Neural cell (in vitro differentiated cells): ENCODE measurements at regions not wholly inside any gene's neighbourhood (a gene's known extent, or its start where the extent isn't known, plus 50 kb on each side); places are given as distances from the start of the nearest gene placed in this dataset.

ENCODE experiments used
- H2AFZ ChIP-seq: fragments of 200-600, 300-800 bp; sonication (generic), shearing (Covaris generic); 2 replicates; pipeline ENCODE4 v1.6.0; 2014; ENCODE audit warnings: low read depth, mild to moderate bottlenecking, antibody characterized with exemption, low read length, moderate library complexity
- H3F3A ChIP-seq: fragments of 200-600 bp; shearing (Covaris generic); 2 replicates; pipeline ENCODE4 v1.6.1; 2016; ENCODE audit warnings: mild to moderate bottlenecking, moderate library complexity, mixed read lengths, antibody characterized with exemption, low read length; ENCODE audit not compliant: insufficient read depth, poor library complexity, severe bottlenecking
- H3K27ac ChIP-seq: fragments of 200-600, 300-800 bp; sonication (generic), shearing (Covaris generic); 2 replicates; pipeline ENCODE4 v1.5.1; 2014; ENCODE audit warnings: mild to moderate bottlenecking, low read length, moderate library complexity
- H3K27me3 ChIP-seq: fragments of 300-800, 200-600 bp; sonication (generic), shearing (Covaris generic); 2 replicates; pipeline ENCODE4 v1.6.0; 2014; ENCODE audit warnings: mild to moderate bottlenecking, low read depth, low read length, moderate library complexity; ENCODE audit not compliant: insufficient read depth
- H3K36me3 ChIP-seq: fragments of 300-800, 200-600 bp; sonication (generic), shearing (Covaris generic); 2 replicates; pipeline ENCODE4 v1.5.1; 2014; ENCODE audit warnings: mild to moderate bottlenecking, antibody characterized with exemption, low read length, moderate library complexity; ENCODE audit not compliant: insufficient read depth
- H3K4me2 ChIP-seq: fragments of 300-800, 200-600 bp; sonication (generic), shearing (Covaris generic); 2 replicates; pipeline ENCODE4 v1.6.0; 2014; ENCODE audit warnings: mild to moderate bottlenecking, low read length
- H3K4me3 ChIP-seq: fragments of 300-800, 200-600 bp; sonication (generic), shearing (Covaris generic); 2 replicates; pipeline ENCODE4 v1.5.1; 2014; ENCODE audit warnings: mild to moderate bottlenecking, low read length, moderate library complexity
- H3K79me2 ChIP-seq: fragments of 200-600 bp; shearing (Covaris generic); replicated peaks from 2 replicates; pipeline ENCODE4 v1.6.0; 2014; ENCODE audit warnings: mild to moderate bottlenecking, low read length, moderate library complexity; ENCODE audit not compliant: insufficient read depth
- H3K9ac ChIP-seq: fragments of 300-800, 200-600 bp; sonication (generic), shearing (Covaris generic); 2 replicates; pipeline ENCODE4 v1.6.1; 2016; ENCODE audit warnings: mild to moderate bottlenecking, low read length, mixed read lengths
- H3K9me2 ChIP-seq: fragments of 200-600 bp; shearing (Covaris generic); 2 replicates; pipeline ENCODE4 v1.6.1; 2016; ENCODE audit warnings: mild to moderate bottlenecking, low read length, mixed read lengths; ENCODE audit not compliant: insufficient read depth
- H3K9me3 ChIP-seq: fragments of 200-600, 300-800 bp; sonication (generic), shearing (Covaris generic); 2 replicates; pipeline ENCODE4 v1.6.1; 2016; ENCODE audit warnings: mild to moderate bottlenecking, mixed run types, low read length, moderate library complexity, mixed read lengths
- H4K20me1 ChIP-seq: fragments of 200-600 bp; shearing (Covaris generic); 2 replicates; pipeline ENCODE4 v1.6.1; 2016; ENCODE audit warnings: mild to moderate bottlenecking, mixed run types; ENCODE audit not compliant: insufficient read depth
- CTCF ChIP-seq: fragments of 450-650 bp; IDR thresholded peaks from 2 replicates; pipeline ENCODE4 v1.5.1; 2014; ENCODE audit warnings: antibody characterized with exemption, mild to moderate bottlenecking, moderate library complexity; ENCODE audit not compliant: poor library complexity, severe bottlenecking
- EP300 ChIP-seq: fragments of 450-650 bp; conservative IDR thresholded peaks from 2 replicates; pipeline ENCODE4 v1.6.1; 2014; ENCODE audit warnings: antibody characterized with exemption, mild to moderate bottlenecking, moderate library complexity; ENCODE audit not compliant: poor library complexity, severe bottlenecking
- EZH2 ChIP-seq: fragments of 200-600, 300-800 bp; shearing (Covaris generic), sonication (generic); IDR thresholded peaks from 2 replicates; pipeline ENCODE4 v1.6.1; 2014; ENCODE audit warnings: antibody characterized with exemption, low read length, borderline replicate concordance, mild to moderate bottlenecking; ENCODE audit not compliant: insufficient read depth, poor library complexity, severe bottlenecking
- MXI1 ChIP-seq: fragments of 450-650 bp; conservative IDR thresholded peaks from 2 replicates; pipeline ENCODE4 v1.6.1; 2014; ENCODE audit warnings: antibody characterized with exemption, mild to moderate bottlenecking; ENCODE audit not compliant: poor library complexity, severe bottlenecking
- POLR2AphosphoS5 ChIP-seq: IDR thresholded peaks from 2 replicates; pipeline ENCODE4 v1.6.1; 2012
- RAD21 ChIP-seq: fragments of 450-650 bp; conservative IDR thresholded peaks from 2 replicates; pipeline ENCODE4 v1.6.1; 2014; ENCODE audit warnings: antibody characterized with exemption, mild to moderate bottlenecking, moderate library complexity
- REST ChIP-seq: IDR thresholded peaks from 2 replicates; pipeline ENCODE4 v1.6.1; 2012; ENCODE audit warnings: borderline replicate concordance
- SMC3 ChIP-seq: fragments of 450-650 bp; conservative IDR thresholded peaks from 2 replicates; pipeline ENCODE4 v1.6.1; 2014; ENCODE audit warnings: antibody characterized with exemption, mild to moderate bottlenecking, moderate library complexity; ENCODE audit not compliant: poor library complexity
- TAF1 ChIP-seq: IDR thresholded peaks from 2 replicates; pipeline ENCODE4 v1.6.1; 2012; ENCODE audit warnings: low read depth

- H2AFZ ChIP-seq: no peak overlapping the region
- no peak overlapping the region for H3K9ac ChIP-seq
- H3K79me2 ChIP-seq: no peaks in the 10 kb centered on the region
- no peaks in the 10 kb centered on the region for H3K9me3 ChIP-seq
- H3K36me3 ChIP-seq: no peaks in the 10 kb centered on the region
- TF ChIP-seq TAF1 (no peak), RAD21 (no peak), EP300 (no peak), POLR2AphosphoS5 (no peak), EZH2 (no peak), CTCF (no peak), SMC3 (no peak), MXI1 (no peak), REST (no peak)
- no peak overlapping the region for H3K4me3 ChIP-seq
- no peaks in the 10 kb centered on the region for H3K27me3 ChIP-seq
- no peak overlapping the region for H3K27ac ChIP-seq
- H3K4me2 ChIP-seq: no peak overlapping the region
- H3F3A ChIP-seq: no peaks in the 10 kb centered on the region
- H4K20me1 ChIP-seq: no peaks in the 10 kb centered on the region
- H3K9me2 ChIP-seq: no peaks in the 10 kb centered on the region
Measured at GRCh38 chr4:85318415-85318814, 156.5 kb upstream of the ARHGAP24 start.

GRCh38 chr4:85358831-85359230, 116.1 kb upstream of the ARHGAP24 start:
- Histone ChIP-seq H2AFZ (no peak overlapping the region), H3K9ac (no peak overlapping the region), H3K27me3 (no peaks in the 10 kb centered on the region), H3F3A (no peaks in the 10 kb centered on the region), H3K9me3 (no peaks in the 10 kb centered on the region), H3K36me3 (no peaks in the 10 kb centered on the region), H3K79me2 (no peaks in the 10 kb centered on the region), H3K27ac (no peak overlapping the region), H3K9me2 (no peaks in the 10 kb centered on the region), H3K4me2 (no peak overlapping the region), H4K20me1 (no peaks in the 10 kb centered on the region), H3K4me3 (no peak overlapping the region)
- TF ChIP-seq CTCF (no peak), SMC3 (no peak), EP300 (no peak), POLR2AphosphoS5 (no peak), REST (no peak), EZH2 (no peak), RAD21 (no peak), TAF1 (no peak), MXI1 (no peak)
